ENCODE measurements at regions not wholly inside any gene's neighbourhood (a gene's known extent, or its start where the extent isn't known, plus 50 kb on each side); places are given as distances from the start of the nearest gene placed in this dataset.

GRCh38 chr1:56095696-56096665, 483.4 kb downstream of the PLPP3 start:
- TF ChIP-seq CTCF (conservative IDR thresholded peaks at IDR 0.05; ENCODE audit: low read depth, low read length) (no peak), EZH2 (IDR thresholded peaks at IDR 0.05; ENCODE audit: low read length, unreplicated experiment) (no peak)
